Common myeloid progenitor, CD34-positive (primary cell): ENCODE measurements at regions not wholly inside any gene's neighbourhood (a gene's known extent, or its start where the extent isn't known, plus 50 kb on each side); places are given as distances from the start of the nearest gene placed in this dataset.

ENCODE experiments used
- CTCF ChIA-PET: fragments of 350-600 bp; sonication (Branson Sonifier 250); formaldehyde crosslinking; loops from one replicate; lab custom pipeline; 2021; ENCODE audit warnings: antibody characterized with exemption; lab: Charles Lee
- POLR2A ChIA-PET: fragments of 350-600 bp; sonication (Branson Sonifier 250); formaldehyde crosslinking; loops from one replicate; lab custom pipeline; 2021; ENCODE audit warnings: antibody characterized with exemption; lab: Charles Lee
- DNase-seq, 3 donors: peaks; one replicate each; pipeline versions ENCODE4 v3.0.0 to v3.0.0-alpha.2; 2013
- H3K27ac ChIP-seq, 2 experiments: 1 replicate in 1 of 2; 2 replicates in 1 of 2; pipeline ENCODE4 v1.7.0; 2013; ENCODE audit warnings: inconsistent platforms in 2 of 2, low read length in 2 of 2, mild to moderate bottlenecking in 2 of 2, low read depth in 1 of 2, moderate library complexity in 1 of 2; ENCODE audit not compliant: severe bottlenecking in 2 of 2, insufficient read depth in 1 of 2, poor library complexity in 1 of 2
- H3K27me3 ChIP-seq, 5 experiments: replicated peaks in 2 of 5; 1 replicate in 3 of 5; 2 replicates in 2 of 5; pipeline versions ENCODE4 v1.6.1 to v1.7.0; 2013; ENCODE audit warnings: low read length in 4 of 5, mild to moderate bottlenecking in 2 of 5, moderate library complexity in 2 of 5, inconsistent platforms in 1 of 5; ENCODE audit not compliant: insufficient read depth in 5 of 5, control insufficient read depth in 4 of 5
- H3K36me3 ChIP-seq, 4 experiments: 1 replicate in 2 of 4; 2 replicates in 2 of 4; pipeline versions ENCODE4 v1.6.1 to v1.7.0; 2013; ENCODE audit warnings: low read length in 3 of 4, control low read depth in 1 of 4, mild to moderate bottlenecking in 1 of 4; ENCODE audit not compliant: control insufficient read depth in 4 of 4, insufficient read depth in 4 of 4
- H3K4me1 ChIP-seq, 4 experiments: 1 replicate in 3 of 4; 2 replicates in 1 of 4; pipeline versions ENCODE4 v1.6.1 to v1.7.1; 2013; ENCODE audit warnings: low read length in 3 of 4, mild to moderate bottlenecking in 3 of 4, control low read depth in 1 of 4, inconsistent platforms in 1 of 4, moderate library complexity in 1 of 4; ENCODE audit not compliant: control insufficient read depth in 4 of 4, insufficient read depth in 4 of 4; ENCODE audit errors: control extremely low read depth in 1 of 4
- H3K4me3 ChIP-seq, 7 experiments: 1 replicate in 4 of 7; 2 replicates in 3 of 7; pipeline versions ENCODE4 v1.5.1 to v1.7.0; 2013; ENCODE audit warnings: mild to moderate bottlenecking in 7 of 7, low read length in 6 of 7, moderate library complexity in 6 of 7, inconsistent platforms in 2 of 7, low read depth in 2 of 7, control low read depth in 1 of 7; ENCODE audit not compliant: insufficient read depth in 4 of 7, control insufficient read depth in 1 of 7; ENCODE audit errors: extremely low read depth in 1 of 7
- H3K9me3 ChIP-seq, 5 experiments: 1 replicate in 4 of 5; 2 replicates in 1 of 5; pipeline versions ENCODE4 v1.6.1 to v1.7.1; 2013; ENCODE audit warnings: low read length in 4 of 5, mild to moderate bottlenecking in 2 of 5, inconsistent platforms in 1 of 5, low read depth in 1 of 5, moderate library complexity in 1 of 5; ENCODE audit not compliant: control insufficient read depth in 4 of 5, insufficient read depth in 2 of 5; ENCODE audit errors: control extremely low read depth in 1 of 5
- WGBS: methylation state at CpG from one replicate; pipeline ENCODE4 v1.1.5; 2013; ENCODE audit not compliant: insufficient coverage; 5-methylcytosine and 5-hydroxymethylcytosine counted together

GRCh38 chr10:21010615-21011014, 113.5 kb upstream of the NEBL start:
- H3K4me3 ChIP-seq: no peak overlapping the region
- whole genome bisulfite sequencing: 93% methylated on average over 2 of the region's 3 CpGs
- no peak for DNase-seq
- H3K27ac ChIP-seq: no peak overlapping the region
- H3K27me3 ChIP-seq: no peaks in the 10 kb centered on the region
- POLR2A ChIA-PET: no interaction called here
- H3K9me3 ChIP-seq: no peaks in the 10 kb centered on the region
- no peaks in the 10 kb centered on the region for H3K4me1 ChIP-seq
- H3K36me3 ChIP-seq: no peaks in the 10 kb centered on the region
- CTCF ChIA-PET: no interaction called here

GRCh38 chr10:21003240-21003822, 106.2 kb upstream of the NEBL start:
- CTCF ChIA-PET: no interaction called here
- POLR2A ChIA-PET: no interaction called here
- Histone ChIP-seq H3K9me3 (no peaks in the 10 kb centered on the region), H3K27me3 (no peaks in the 10 kb centered on the region), H3K36me3 (no peaks in the 10 kb centered on the region), H3K4me3 (no peak overlapping the region), H3K27ac (no peak overlapping the region), H3K4me1 (no peaks in the 10 kb centered on the region)
- 98% methylated on average over 6 of the region's 6 CpGs for WGBS
- DNase-seq: no peak

- 38% methylated on average over 3 of the region's 11 CpGs for WGBS
- H3K27ac ChIP-seq: no peak overlapping the region
- no peaks in the 10 kb centered on the region for H3K9me3 ChIP-seq
- no peak for DNase-seq
- CTCF ChIA-PET: no interaction called here
- H3K4me1 ChIP-seq: no peaks in the 10 kb centered on the region
- H3K36me3 ChIP-seq: no peaks in the 10 kb centered on the region
- no peak overlapping the region for H3K4me3 ChIP-seq
- POLR2A ChIA-PET: no interaction called here
- no peaks in the 10 kb centered on the region for H3K27me3 ChIP-seq
These were observed 105.2 kb upstream of the NEBL start for GRCh38 chr10:21002091-21002878.

- Histone ChIP-seq H3K27ac (no peak overlapping the region), H3K36me3 (no peaks in the 10 kb centered on the region), H3K4me1 (no peaks in the 10 kb centered on the region), H3K9me3 (no peaks in the 10 kb centered on the region), H3K4me3 (no peak overlapping the region), H3K27me3 (no peaks in the 10 kb centered on the region)
- no peak for DNase-seq
- ChIA-PET POLR2A (no interaction called here), CTCF (no interaction called here)
- 95% methylated on average over 5 of the region's 11 CpGs for WGBS
These were observed 102.6 kb upstream of the NEBL start for GRCh38 chr10:20999699-21000098.

GRCh38 chr10:20998036-20998435, 100.9 kb upstream of the NEBL start:
- no peak overlapping the region for H3K4me3 ChIP-seq
- DNase-seq: no peak
- 100% methylated on average over 2 of the region's 5 CpGs for WGBS
- peaks cover 0 to 2% (median 0%) of the 10 kb centered on the region in 5 experiments for H3K9me3 ChIP-seq
- H3K4me1 ChIP-seq: no peaks in the 10 kb centered on the region
- H3K27me3 ChIP-seq: no peaks in the 10 kb centered on the region
- no peaks in the 10 kb centered on the region for H3K36me3 ChIP-seq
- ChIA-PET POLR2A (no interaction called here), CTCF (no interaction called here)
- H3K27ac ChIP-seq: no peak overlapping the region

GRCh38 chr10:20995123-20995987, 98.2 kb upstream of the NEBL start:
- no peak for DNase-seq
- CTCF ChIA-PET: no interaction called here

More at GRCh38 chr10:20995123-20995987, 98.2 kb upstream of the NEBL start:
- H3K4me1 ChIP-seq: no peaks in the 10 kb centered on the region
- no peak overlapping the region for H3K27ac ChIP-seq
- H3K4me3 ChIP-seq: no peak overlapping the region
- H3K27me3 ChIP-seq: no peaks in the 10 kb centered on the region
- H3K36me3 ChIP-seq: no peaks in the 10 kb centered on the region
- WGBS: 81% methylated on average over 6 of the region's 14 CpGs
- peaks cover 0 to 2% (median 0%) of the 10 kb centered on the region in 5 experiments for H3K9me3 ChIP-seq
- POLR2A ChIA-PET: no interaction called here
